Fibroblast of skin of right biceps (primary cell): ENCODE measurements at regions not wholly inside any gene's neighbourhood (a gene's known extent, or its start where the extent isn't known, plus 50 kb on each side); places are given as distances from the start of the nearest gene placed in this dataset.

Experiments used
- DNase-seq: peaks from one replicate; pipeline ENCODE4 v3.0.0-alpha.2; 2013

- DNase-seq = peak; percentile 73
Measured at GRCh38 chr3:27960133-27960532, 238.0 kb upstream of the EOMES start.

- no peak for DNase-seq
Measured at GRCh38 chr3:27963519-27963918, 241.4 kb upstream of the EOMES start.

GRCh38 chr3:27971600-27971999 lies 249.5 kb upstream of the EOMES start:
- DNase-seq = no peak

- peak; percentile 38 for DNase-seq
Measured at GRCh38 chr3:27976933-27977332, 254.8 kb upstream of the EOMES start.

GRCh38 chr3:27978440-27978839 lies 256.3 kb upstream of the EOMES start:
- no peak for DNase-seq

GRCh38 chr3:27985369-27986035 lies 255.9 kb upstream of the CMC1 start:
- DNase-seq = peak; percentile 6

GRCh38 chr3:27986234-27986879 lies 255.1 kb upstream of the CMC1 start:
- no peak for DNase-seq

GRCh38 chr3:27990324-27990723 lies 251.1 kb upstream of the CMC1 start:
- DNase-seq = no peak

- no peak for DNase-seq
Measured at GRCh38 chr3:27990837-27991236, 250.6 kb upstream of the CMC1 start.

GRCh38 chr3:27993051-27993450 lies 248.4 kb upstream of the CMC1 start:
- DNase-seq = no peak

- no peak for DNase-seq
Measured at GRCh38 chr3:28000608-28001007, 240.8 kb upstream of the CMC1 start.

GRCh38 chr3:28008235-28008634 lies 233.2 kb upstream of the CMC1 start:
- no peak for DNase-seq

GRCh38 chr3:28012830-28013229 lies 228.6 kb upstream of the CMC1 start:
- no peak for DNase-seq

GRCh38 chr3:28013864-28014473 lies 227.4 kb upstream of the CMC1 start:
- DNase-seq = no peak

- no peak for DNase-seq
Measured at GRCh38 chr3:28018925-28019718, 222.3 kb upstream of the CMC1 start.

GRCh38 chr3:28019740-28020139 lies 221.7 kb upstream of the CMC1 start:
- no peak for DNase-seq

GRCh38 chr3:28022916-28023315 lies 218.5 kb upstream of the CMC1 start:
- DNase-seq = no peak

GRCh38 chr3:28028554-28028953 lies 212.9 kb upstream of the CMC1 start:
- DNase-seq = no peak

- DNase-seq = no peak
Measured at GRCh38 chr3:28033059-28033784, 208.2 kb upstream of the CMC1 start.

- DNase-seq = no peak
Measured at GRCh38 chr3:28036599-28037575, 204.5 kb upstream of the CMC1 start.

- no peak for DNase-seq
Measured at GRCh38 chr3:28039234-28039633, 202.2 kb upstream of the CMC1 start.

- no peak for DNase-seq
Measured at GRCh38 chr3:28039829-28040228, 201.6 kb upstream of the CMC1 start.
